Pons (tissue), 1 donor: ENCODE measurements at regions not wholly inside any gene's neighbourhood (a gene's known extent, or its start where the extent isn't known, plus 50 kb on each side); places are given as distances from the start of the nearest gene placed in this dataset.
A peak's percentile ranks its signal among the peaks of the same experiment; 100 is the strongest.

Experiments used
- DNase-seq: peaks from one replicate; pipeline ENCODE4 v3.0.0-alpha.2; 2016; ENCODE audit warnings: low spot score

GRCh38 chr5:145708169-145708568, 127.0 kb downstream of the PRELID2 start:
- DNase-seq = no peak

GRCh38 chr5:145704724-145705123, 130.4 kb downstream of the PRELID2 start:
- no peak for DNase-seq

- no peak for DNase-seq
Observed at GRCh38 chr5:145703856-145704255, 131.3 kb downstream of the PRELID2 start.

- DNase-seq = no peak
Observed at GRCh38 chr5:145701404-145701803, 133.7 kb downstream of the PRELID2 start.

GRCh38 chr5:145699846-145700245, 135.3 kb downstream of the PRELID2 start:
- DNase-seq = no peak

- DNase-seq = no peak
Observed at GRCh38 chr5:145697251-145697990, 137.7 kb downstream of the PRELID2 start.

- peak; percentile 95 for DNase-seq
Observed at GRCh38 chr5:145689235-145689634, 145.9 kb downstream of the PRELID2 start.

- no peak for DNase-seq
Observed at GRCh38 chr5:145687943-145688342, 147.2 kb downstream of the PRELID2 start.

GRCh38 chr5:145685417-145685816, 149.7 kb downstream of the PRELID2 start:
- no peak for DNase-seq

GRCh38 chr5:145683431-145683830, 151.7 kb downstream of the PRELID2 start:
- DNase-seq = no peak

GRCh38 chr5:145682197-145682899, 152.8 kb downstream of the PRELID2 start:
- DNase-seq = no peak

GRCh38 chr5:145681686-145682085, 153.5 kb downstream of the PRELID2 start:
- DNase-seq = peak; percentile 89

- DNase-seq = no peak
Observed at GRCh38 chr5:145681216-145681615, 153.9 kb downstream of the PRELID2 start.

- no peak for DNase-seq
Observed at GRCh38 chr5:145680767-145681166, 154.4 kb downstream of the PRELID2 start.

- no peak for DNase-seq
Observed at GRCh38 chr5:145680169-145680568, 155.0 kb downstream of the PRELID2 start.

GRCh38 chr5:145678255-145678654, 156.9 kb downstream of the PRELID2 start:
- DNase-seq = no peak

- no peak for DNase-seq
Observed at GRCh38 chr5:145673786-145674185, 161.4 kb downstream of the PRELID2 start.

- no peak for DNase-seq
Observed at GRCh38 chr5:145668714-145669113, 166.4 kb downstream of the PRELID2 start.

GRCh38 chr5:145667742-145668141, 167.4 kb downstream of the PRELID2 start:
- no peak for DNase-seq

GRCh38 chr5:145666591-145666990, 168.6 kb downstream of the PRELID2 start:
- no peak for DNase-seq

- DNase-seq = no peak
Observed at GRCh38 chr5:145661737-145662485, 173.2 kb downstream of the PRELID2 start.

- DNase-seq = no peak
Observed at GRCh38 chr5:145660897-145661640, 174.1 kb downstream of the PRELID2 start.
